Stimulated activated CD4-positive, alpha-beta T cell treated with anti-CD3 and anti-CD28 coated beads, Interleukin-2, amount 100 ng/mL, for 4 hours (primary cell): ENCODE measurements at regions not wholly inside any gene's neighbourhood (a gene's known extent, or its start where the extent isn't known, plus 50 kb on each side); places are given as distances from the start of the nearest gene placed in this dataset.

Source experiments
- DNase-seq: peaks from one replicate; pipeline ENCODE4 v3.0.0-alpha.2; 2020; ENCODE audit warnings: low read depth

DNA sequence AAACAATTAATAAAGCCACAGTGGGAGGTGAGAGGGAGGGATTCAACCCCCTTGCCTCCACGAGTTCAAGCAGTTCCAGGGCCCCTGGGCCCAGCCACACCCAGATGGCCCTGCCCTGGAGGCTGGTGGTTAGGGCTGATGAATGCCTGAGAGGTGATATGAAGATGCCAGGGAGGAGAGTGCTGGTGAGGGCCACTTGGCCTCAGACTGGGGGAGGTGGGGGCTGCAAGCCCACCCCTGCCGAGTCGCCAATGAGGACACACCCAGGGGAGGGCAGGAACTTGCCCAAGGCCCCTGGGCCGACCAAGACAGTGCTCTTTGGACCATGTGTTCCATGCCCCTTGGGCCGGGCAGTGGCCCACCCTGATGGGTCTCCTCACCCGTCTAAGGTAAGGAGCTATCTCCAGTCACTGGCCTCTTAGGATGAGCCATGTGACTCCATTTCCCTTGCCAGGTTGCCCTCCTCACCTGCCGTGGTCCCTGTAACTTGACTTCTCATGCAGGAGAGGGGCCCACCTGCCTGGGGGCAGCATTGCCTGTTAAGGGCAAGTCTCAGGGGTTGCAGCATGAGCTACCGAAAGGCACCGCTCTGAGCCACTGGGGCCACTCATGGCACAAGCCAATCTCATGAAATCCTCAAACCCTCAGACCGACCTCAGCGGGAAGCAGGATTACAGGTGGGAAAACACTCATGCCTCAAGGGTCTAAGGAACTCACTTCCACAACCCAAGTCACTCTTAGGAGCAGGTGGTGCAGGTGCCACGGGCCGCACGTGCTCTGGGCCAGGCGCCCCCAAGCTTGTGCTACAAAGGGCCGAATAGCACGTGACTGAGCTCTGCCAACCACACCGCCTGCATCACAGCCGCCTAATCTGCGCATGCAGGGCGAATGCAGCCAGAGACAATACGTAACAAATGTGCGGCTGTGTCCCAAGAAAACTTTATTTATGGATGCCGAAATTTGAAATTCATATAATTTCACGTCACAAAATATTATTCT lies 147.4 kb upstream of the MLN start:
- no peak for DNase-seq

GRCh38 chr6:33950472-33950881 lies 146.7 kb upstream of the MLN start:
- no peak for DNase-seq

- no peak for DNase-seq
Observed at GRCh38 chr6:33949877-33950435, 146.2 kb upstream of the MLN start.

GRCh38 chr6:33949111-33949510 lies 145.3 kb upstream of the MLN start:
- DNase-seq = no peak

DNA sequence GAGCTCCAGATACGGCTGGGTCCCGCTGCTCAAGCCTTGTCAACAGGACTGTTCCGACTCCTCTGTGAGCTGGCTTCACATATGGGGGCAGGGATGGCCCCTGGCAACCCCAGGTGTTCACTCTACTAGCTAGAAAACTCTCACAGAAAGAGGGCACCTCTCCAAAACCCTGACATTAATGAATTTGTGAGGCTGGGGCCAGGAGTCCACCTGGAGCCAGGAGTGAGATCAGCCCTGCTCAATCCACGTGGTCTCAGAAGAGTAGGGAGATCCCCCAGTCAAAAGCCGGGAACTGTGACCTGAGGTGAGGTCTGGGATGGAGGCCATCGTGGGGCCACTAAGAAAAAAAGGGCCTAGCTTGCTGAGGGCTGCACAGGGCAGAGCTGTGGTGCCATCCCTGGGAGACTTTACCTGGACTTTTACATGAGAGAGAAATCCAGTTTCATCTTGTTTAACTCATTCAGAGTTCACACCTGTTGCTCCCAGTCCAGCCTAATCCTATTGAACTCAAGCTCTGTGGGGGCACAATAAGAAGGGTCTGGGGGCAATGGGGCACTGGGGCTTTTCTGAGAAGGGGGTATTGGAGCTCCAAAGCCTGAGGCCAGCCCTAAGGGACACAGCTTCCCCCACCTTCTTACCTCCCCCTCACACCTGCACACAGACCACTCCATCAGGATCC lies 144.3 kb upstream of the MLN start:
- DNase-seq = no peak

DNA sequence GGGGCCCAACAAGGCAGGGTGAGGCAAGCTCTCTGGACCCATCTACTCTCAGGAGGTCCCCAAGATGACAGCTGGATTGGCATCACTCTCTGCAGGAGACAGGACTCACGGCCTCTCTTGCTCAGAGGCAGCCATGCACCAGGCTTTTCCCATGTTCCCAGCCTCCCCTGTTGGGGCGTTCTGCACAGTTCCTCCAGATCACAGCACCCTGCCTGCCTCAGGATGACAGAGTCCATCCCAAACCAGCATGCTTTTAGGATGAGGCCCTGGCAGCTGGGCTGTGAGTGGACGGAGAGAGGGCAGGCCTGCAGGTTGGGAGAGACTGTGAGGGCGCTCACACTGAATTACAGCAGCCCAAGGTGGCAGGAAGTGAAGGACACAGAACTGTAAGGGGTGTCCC lies 143.2 kb upstream of the MLN start:
- no peak for DNase-seq

- DNase-seq = no peak
Observed at GRCh38 chr6:33945931-33946330, 142.1 kb upstream of the MLN start.

DNA sequence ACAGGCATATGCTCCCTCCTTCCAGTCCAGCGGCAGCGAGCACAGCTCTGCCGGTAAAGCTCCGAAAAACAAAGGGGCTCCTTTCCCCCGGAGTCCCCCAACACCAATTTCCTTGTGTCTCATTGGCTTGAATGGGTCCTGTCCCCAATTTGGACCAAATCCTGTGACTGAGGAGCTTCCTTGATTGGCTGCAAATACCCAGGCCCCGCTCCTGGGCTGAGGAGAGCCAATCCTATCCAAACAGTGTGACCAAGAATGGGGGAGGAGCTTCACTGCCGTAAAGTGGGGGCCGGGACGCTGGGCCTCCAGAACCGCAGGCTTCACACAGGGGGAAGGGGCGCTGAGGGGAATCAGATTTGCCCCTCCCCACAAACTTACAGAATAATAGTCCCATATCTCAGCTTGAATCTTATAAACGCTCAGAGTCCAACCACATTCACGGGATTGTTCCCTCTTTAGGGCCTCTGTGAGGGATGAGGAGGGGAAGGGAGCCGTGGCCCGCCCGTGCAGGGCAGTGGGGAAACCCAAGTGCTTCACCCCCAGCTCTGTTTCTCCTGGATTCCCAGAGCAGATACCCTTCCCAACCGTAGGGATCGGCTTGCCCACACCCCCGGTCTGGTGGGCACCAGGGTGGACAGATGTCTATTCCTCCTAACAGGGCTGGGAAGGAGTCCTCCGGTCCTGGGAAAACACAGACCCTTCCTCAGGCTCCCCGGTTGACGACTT lies 141.0 kb upstream of the MLN start:
- no peak for DNase-seq

- no peak for DNase-seq
Observed at GRCh38 chr6:33936886-33937285, 133.1 kb upstream of the MLN start.

- no peak for DNase-seq
Observed at GRCh38 chr6:33935439-33936080, 131.8 kb upstream of the MLN start.

DNA sequence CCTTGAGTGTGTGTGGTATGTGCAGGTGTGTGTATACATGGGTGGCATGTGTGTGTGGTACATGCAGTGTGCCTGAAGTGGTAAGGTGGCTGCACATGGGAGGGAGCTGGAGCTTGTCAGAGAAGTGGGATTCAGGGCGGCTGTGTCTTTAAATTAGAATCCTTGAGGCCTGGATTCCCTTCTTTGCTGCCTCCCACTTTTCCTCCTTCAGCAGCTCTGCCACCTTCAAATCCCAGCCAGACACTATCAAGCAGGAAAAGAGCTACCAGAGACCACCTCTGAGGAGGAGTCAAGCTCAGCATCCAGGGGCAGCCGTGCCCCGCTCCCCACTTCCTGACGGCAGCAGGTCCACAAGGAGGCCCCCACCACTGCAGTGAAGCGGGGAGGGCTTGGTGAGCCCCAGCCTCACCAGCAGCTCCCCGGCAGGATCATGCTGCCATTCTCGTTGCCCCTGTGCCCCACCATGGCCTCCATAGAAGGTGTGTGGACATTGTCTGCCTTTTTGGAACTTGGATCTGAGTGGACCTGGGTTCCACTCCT lies 131.0 kb upstream of the MLN start:
- no peak for DNase-seq

GRCh38 chr6:33933101-33933500 lies 129.3 kb upstream of the MLN start:
- DNase-seq = no peak

- DNase-seq = no peak
Observed at GRCh38 chr6:33931799-33932198, 128.0 kb upstream of the MLN start.

DNA sequence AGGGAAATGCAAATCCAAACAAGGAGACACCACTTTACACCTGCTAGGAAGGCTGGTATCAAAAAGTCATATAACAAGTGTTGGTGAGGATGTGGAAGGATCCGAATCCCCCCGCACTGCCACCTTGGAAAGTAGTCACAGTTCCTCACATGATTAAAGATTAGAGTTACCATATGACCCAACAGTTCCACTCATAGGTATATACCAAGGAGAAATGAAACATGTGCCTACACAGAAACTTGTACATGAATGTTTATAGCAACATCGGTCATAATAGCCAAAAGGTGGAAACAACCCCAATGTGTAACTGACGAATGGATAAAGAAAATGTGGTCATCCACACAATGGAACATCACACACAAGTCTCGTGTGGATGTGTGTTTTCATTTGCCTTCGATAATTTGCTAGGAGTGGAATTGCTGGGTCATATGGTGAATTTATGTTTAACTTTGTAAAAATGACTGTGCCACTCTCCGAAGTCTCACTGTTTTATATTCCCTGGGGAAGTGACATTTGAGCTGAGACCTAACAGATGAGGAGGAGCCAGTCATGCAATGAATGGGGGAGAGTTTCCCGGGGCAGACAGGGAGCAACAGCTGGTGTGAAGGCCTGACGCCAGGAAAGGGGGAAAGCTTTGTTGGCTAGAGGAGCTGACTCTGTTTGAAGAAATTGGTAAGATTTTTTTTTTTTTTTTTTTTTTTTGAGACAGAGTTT lies 125.9 kb upstream of the MLN start:
- no peak for DNase-seq

DNA sequence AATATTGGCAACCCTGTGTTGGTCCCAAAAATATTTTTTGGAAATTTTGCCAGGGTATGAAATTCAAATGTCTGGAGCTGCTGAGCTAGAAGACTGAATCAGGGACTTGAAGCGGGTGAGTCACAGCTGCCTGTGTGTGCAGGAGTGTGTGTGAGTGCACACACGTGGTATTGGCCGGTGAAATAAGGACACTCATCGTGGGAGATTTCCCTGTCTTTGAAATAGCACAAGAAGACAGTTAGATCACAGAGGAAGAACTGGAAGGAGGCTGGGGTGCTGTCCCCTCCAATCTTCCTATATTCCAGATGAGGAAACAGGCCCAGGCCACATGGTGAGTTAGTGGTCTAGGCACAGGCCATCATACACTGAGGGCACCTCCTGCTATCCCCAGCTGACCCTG lies 123.8 kb upstream of the MLN start:
- no peak for DNase-seq

- no peak for DNase-seq
Observed at GRCh38 chr6:33927112-33927511, 123.3 kb upstream of the MLN start.

DNA sequence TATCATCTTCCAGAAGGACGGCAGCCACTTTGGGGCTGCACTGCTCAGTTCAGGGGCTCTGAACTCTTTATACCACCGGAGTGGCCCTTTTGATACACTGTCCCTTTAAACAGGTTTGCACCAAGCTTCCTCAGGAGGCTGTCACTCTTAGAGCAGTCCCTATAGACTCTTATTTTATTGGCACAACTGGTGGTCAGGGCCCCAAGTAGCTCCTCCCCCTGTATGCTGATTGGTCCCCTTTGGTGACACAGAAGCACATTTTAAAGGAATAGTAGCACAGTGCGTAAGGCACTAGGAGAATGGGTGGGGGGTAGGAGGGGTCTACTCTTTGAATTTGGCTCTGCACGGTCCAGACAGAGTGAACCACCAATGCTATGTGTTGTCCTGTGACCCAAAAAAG lies 122.6 kb upstream of the MLN start:
- DNase-seq = no peak

DNA sequence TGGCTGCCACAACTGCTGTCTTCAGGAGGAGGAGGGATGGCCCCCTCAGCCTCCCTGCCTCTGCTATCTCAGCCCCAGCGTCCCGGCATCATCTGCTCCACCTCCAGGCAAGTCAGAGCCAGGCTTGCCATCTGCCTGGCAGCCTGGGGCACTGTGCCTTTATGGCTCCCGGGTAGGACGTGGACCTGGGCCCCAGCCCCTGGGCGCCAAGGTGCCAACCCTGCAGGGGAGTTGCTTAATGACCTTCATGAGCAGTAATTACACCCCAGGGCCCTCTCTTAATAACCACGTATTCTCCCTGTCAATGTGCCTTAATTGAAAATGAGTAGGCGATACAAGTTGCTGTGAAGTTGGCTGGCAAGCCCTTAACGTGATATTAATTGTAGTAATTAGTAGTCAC lies 122.1 kb upstream of the MLN start:
- DNase-seq = no peak

DNA sequence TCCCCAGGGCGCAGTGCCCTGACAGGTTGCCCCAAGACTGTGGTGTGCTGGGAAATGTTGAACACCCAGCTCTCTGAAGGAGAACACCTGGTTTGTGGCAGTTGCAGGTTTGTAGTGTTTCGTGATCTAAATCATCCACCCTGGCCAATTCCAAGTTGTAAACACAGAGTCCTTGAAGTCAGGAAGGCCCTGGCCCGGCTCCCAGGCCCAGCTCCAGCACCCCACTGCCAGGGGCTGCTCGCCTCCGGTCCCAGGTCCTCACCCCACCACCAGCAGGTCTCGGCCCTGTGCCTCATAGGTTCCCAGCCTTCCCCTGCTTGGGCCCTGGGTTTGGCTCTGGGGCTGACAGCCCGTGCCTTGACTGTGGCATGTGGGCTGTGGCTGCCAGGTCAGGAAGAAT lies 121.4 kb upstream of the MLN start:
- no peak for DNase-seq

DNA sequence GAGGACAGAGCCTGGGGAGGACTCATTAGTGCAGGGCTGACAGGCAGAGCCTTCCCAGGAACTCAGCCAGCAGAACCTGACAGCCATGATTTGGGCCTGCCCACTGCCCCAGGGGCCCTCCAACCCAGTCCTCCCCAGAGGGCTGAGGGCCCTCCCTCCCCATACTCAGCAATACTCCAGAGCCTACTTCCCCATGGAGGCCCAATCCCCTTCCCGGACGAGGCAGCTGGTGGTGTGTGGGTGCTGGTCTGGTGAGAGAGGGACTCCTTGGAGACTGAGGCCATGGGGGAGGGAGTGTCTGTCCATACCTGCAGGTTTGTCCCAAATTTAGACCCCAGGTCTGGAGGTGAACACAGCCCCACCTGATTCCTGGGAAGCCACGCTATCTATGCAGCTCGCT lies 120.9 kb upstream of the MLN start:
- DNase-seq = no peak
